ENCODE measurements at regions not wholly inside any gene's neighbourhood (a gene's known extent, or its start where the extent isn't known, plus 50 kb on each side); places are given as distances from the start of the nearest gene placed in this dataset.

- TF ChIP-seq CTCF (IDR thresholded peaks at IDR 0.05) (no peak), POLR2AphosphoS5 (IDR thresholded peaks at IDR 0.05; ENCODE audit: low read depth, low read length) (no peak), EP300 (IDR thresholded peaks at IDR 0.05; ENCODE audit: borderline replicate concordance in 1 of 2, low read depth in 1 of 2, low read length in 1 of 2) (no peak), IRF3 (IDR thresholded peaks at IDR 0.05; ENCODE audit: low read depth, low read length) (no peak), EZH2phosphoT487 (IDR thresholded peaks at IDR 0.05; ENCODE audit: borderline replicate concordance, low read depth) (no peak), USF1 (IDR thresholded peaks at IDR 0.05; ENCODE audit: borderline replicate concordance, low read depth) (no peak), JUND (IDR thresholded peaks at IDR 0.05) (no peak), TCF12 (IDR thresholded peaks at IDR 0.05) (no peak), REST (IDR thresholded peaks at IDR 0.05; ENCODE audit: low read depth, low read length) (no peak), NRF1 (IDR thresholded peaks at IDR 0.05; ENCODE audit: low read depth, low read length) (no peak)
Observed at GRCh38 chr5:124576848-124577409, 169.5 kb downstream of the ZNF608 start.

Measured in SK-N-SH (cell line).